ENCODE measurements at regions not wholly inside any gene's neighbourhood (a gene's known extent, or its start where the extent isn't known, plus 50 kb on each side); places are given as distances from the start of the nearest gene placed in this dataset.

DNA sequence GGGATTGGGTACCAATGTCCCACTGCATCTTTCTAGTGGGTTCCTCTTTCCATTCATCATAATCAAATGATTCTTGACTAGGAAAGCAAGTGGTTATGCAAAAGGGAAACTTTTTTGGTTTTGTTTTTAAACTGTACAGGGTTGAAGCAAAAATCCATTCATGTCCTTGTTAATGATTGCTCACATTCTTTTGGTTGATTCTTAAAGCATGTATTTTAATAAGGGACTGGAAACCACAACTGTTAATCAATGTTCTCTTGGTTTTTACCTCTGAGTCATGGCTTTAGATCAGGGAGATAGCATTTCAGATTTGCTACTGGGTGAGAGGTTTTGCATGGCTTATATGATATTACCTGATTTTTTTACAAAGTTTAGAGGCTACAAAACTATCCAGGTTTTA is 371.7 kb upstream of the RGMA start (continued):
- no peak for TF ChIP-seq YY1 (IDR thresholded peaks at IDR 0.05; ENCODE audit: low read depth, low read length)

DNA sequence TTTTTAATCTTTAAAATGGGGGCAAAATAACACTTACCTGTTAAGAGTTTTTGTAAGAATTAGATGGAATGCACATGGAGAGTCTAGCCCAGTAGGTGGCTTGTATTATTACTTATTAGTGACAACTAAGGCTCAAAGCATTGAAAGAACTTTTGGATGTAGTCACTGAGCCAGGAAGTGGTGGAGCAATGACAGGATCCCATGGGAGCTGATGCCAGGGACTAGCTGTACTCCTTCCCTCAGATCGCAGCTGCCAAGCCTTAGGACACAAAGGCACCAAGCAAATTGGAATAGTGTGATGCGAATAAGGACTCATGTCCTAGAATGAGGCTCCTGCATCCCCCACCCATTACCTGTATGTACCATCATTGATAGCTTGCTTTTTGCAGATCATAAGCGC is 370.4 kb upstream of the RGMA start:
- FAIRE-seq (no peak), DNase-seq (ENCODE audit: low read depth in 1 of 2, low spot score in 2 of 2) (no peak)
- H4K5ac ChIP-seq (ENCODE audit: insufficient read length, low read depth, low read length) = no peak overlapping the region
- H2BK20ac ChIP-seq (ENCODE audit: low read length) = no peak overlapping the region
- no peak overlapping the region for H4K8ac ChIP-seq (ENCODE audit: extremely low read depth, insufficient read depth, low read length)
- no peak overlapping the region for H3K9ac ChIP-seq (replicated peaks in 1 of 4; ENCODE audit: extremely low read depth in 1 of 4, low read depth in 3 of 4, low read length in 3 of 4)
- H3K79me1 ChIP-seq (ENCODE audit: low read depth, low read length) = no peaks in the 10 kb centered on the region
- no peak overlapping the region for H3K27ac ChIP-seq (ENCODE audit: low read depth, low read length)
- no peaks in the 10 kb centered on the region for H3K9me3 ChIP-seq (ENCODE audit: insufficient read depth in 2 of 2, low read depth in 1 of 2, low read length in 1 of 2)
- no peak overlapping the region for H2BK5ac ChIP-seq (ENCODE audit: low read depth, low read length)
- no peaks in the 10 kb centered on the region for H3K27me3 ChIP-seq (replicated peaks in 1 of 4; ENCODE audit: control insufficient read depth in 3 of 4, extremely low read depth in 1 of 4, insufficient read depth in 3 of 4, low read length in 3 of 4)
- peaks cover 0 to 5% (median 2%) of the 10 kb centered on the region in 4 experiments; a peak in 3 of 7 replicates for H3K4me1 ChIP-seq (replicated peaks in 1 of 4; ENCODE audit: control insufficient read depth in 3 of 4, insufficient read depth in 4 of 4, low read length in 3 of 4)
- POLR2A ChIA-PET (ENCODE audit: partially characterized antibody) = no interaction called here
- no peak overlapping the region for H3K4me2 ChIP-seq (ENCODE audit: insufficient read depth in 1 of 2, low read depth in 2 of 2, low read length in 2 of 2)
- WGBS, 2 experiments (ENCODE audit: extremely low coverage in 1 of 2, insufficient coverage in 1 of 2, insufficient read length in 1 of 2, insufficient replicate concordance in 2 of 2, low coverage in 1 of 2, low lambda C conversion rate in 2 of 2, missing lambda C conversion rate in 1 of 2) = 91% methylated on average over 3 of the region's 3 CpGs; no CpG with 5 or more reads in 1 of the 2 experiments
- H3K18ac ChIP-seq (ENCODE audit: extremely low read depth, low read length) = no peak overlapping the region
- no peaks in the 10 kb centered on the region for H3K23me2 ChIP-seq (ENCODE audit: low read depth, low read length)
- CTCF ChIA-PET (ENCODE audit: partially characterized antibody) = interaction anchor here (0.6 to 1.0 kb wide), 2 partner anchors 307 to 429 kb away, joined by 3 read pairs; no protein-coding TSS in a partner anchor
- H2AK5ac ChIP-seq (ENCODE audit: low read depth, low read length) = no peak overlapping the region
- H3K79me2 ChIP-seq (ENCODE audit: control insufficient read depth in 1 of 2, insufficient read depth in 2 of 2, low read length in 2 of 2) = no peaks in the 10 kb centered on the region
- H2BK12ac ChIP-seq (ENCODE audit: low read depth, low read length) = no peak overlapping the region
- H3K23ac ChIP-seq (ENCODE audit: insufficient read length) = no peak overlapping the region
- no peak overlapping the region for H3K4ac ChIP-seq (replicated peaks; ENCODE audit: insufficient read length, low read depth, low read length)
- no peak overlapping the region for H3K56ac ChIP-seq (replicated peaks; ENCODE audit: insufficient read length, low read depth, low read length)
- H4K91ac ChIP-seq (replicated peaks; ENCODE audit: insufficient read length, low read length) = no peak overlapping the region
- H3K4me3 ChIP-seq (ENCODE audit: extremely low read depth in 1 of 4, insufficient read depth in 2 of 4, low read depth in 3 of 4, low read length in 4 of 4) = no peak overlapping the region
- no peak overlapping the region for H2BK120ac ChIP-seq (replicated peaks; ENCODE audit: low read depth, low read length)
- no peaks in the 10 kb centered on the region for H3K36me3 ChIP-seq (ENCODE audit: control insufficient read depth in 2 of 4, insufficient read depth in 4 of 4, low read length in 3 of 4)
- H2BK15ac ChIP-seq (ENCODE audit: low read length) = no peak overlapping the region
- H3K14ac ChIP-seq (ENCODE audit: insufficient read length) = no peak overlapping the region
- no peak overlapping the region for H2AFZ ChIP-seq (ENCODE audit: low read length)
- no peaks in the 10 kb centered on the region for H4K20me1 ChIP-seq (replicated peaks in 1 of 2; ENCODE audit: control insufficient read depth in 1 of 2, insufficient read depth in 2 of 2, low read length in 2 of 2)
- no peak for TF ChIP-seq RNF2 (IDR thresholded peaks at IDR 0.05; ENCODE audit: borderline replicate concordance, low read depth, low read length, missing control alignments, poor library complexity, severe bottlenecking)
- no peak for TF ChIP-seq SIRT6 (IDR thresholded peaks at IDR 0.05; ENCODE audit: low read length)
- TF ChIP-seq TAF1 (IDR thresholded peaks at IDR 0.05; ENCODE audit: low read depth, low read length) = no peak
- TF ChIP-seq, protein P1, sequence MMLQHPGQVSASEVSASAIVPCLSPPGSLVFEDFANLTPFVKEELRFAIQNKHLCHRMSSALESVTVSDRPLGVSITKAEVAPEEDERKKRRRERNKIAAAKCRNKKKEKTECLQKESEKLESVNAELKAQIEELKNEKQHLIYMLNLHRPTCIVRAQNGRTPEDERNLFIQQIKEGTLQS (IDR thresholded peaks at IDR 0.05; ENCODE audit: insufficient read depth, low read depth, low read length) = no peak
- no peak for TF ChIP-seq HDAC2 (IDR thresholded peaks at IDR 0.05; ENCODE audit: borderline replicate concordance in 1 of 2, low read depth in 2 of 2, low read length in 2 of 2)
- TF ChIP-seq SRF (IDR thresholded peaks at IDR 0.05; ENCODE audit: low read depth, low read length) = no peak
- TF ChIP-seq YY1 (IDR thresholded peaks at IDR 0.05; ENCODE audit: low read depth, low read length) = no peak
- no peak for TF ChIP-seq TCF12 (IDR thresholded peaks at IDR 0.05; ENCODE audit: low read depth, low read length)
- no peak for TF ChIP-seq CBX5 (IDR thresholded peaks at IDR 0.05; ENCODE audit: low read depth, low read length)
- TF ChIP-seq SP1 (IDR thresholded peaks at IDR 0.05; ENCODE audit: low read depth, low read length) = no peak
- TF ChIP-seq EP300 (IDR thresholded peaks at IDR 0.05; ENCODE audit: borderline replicate concordance in 1 of 2, low read depth in 2 of 2, low read length in 2 of 2) = no peak
- no peak for TF ChIP-seq FOSL1 (IDR thresholded peaks at IDR 0.05; ENCODE audit: insufficient read depth, low read depth, low read length)

Data from H1 (cell line).